HL-60 (cell line): ENCODE measurements at regions not wholly inside any gene's neighbourhood (a gene's known extent, or its start where the extent isn't known, plus 50 kb on each side); places are given as distances from the start of the nearest gene placed in this dataset.

Source experiments
- DNase-seq, 2 experiments: peaks; one replicate each; pipeline ENCODE4 v3.0.0-alpha.2; 2010 to 2020; ENCODE audit warnings: low read depth in 1 of 2, low spot score in 1 of 2
- H3K27ac ChIP-seq: fragments of 250-450 bp; sonication (Bioruptor Pico); replicated peaks from 2 replicates; pipeline ENCODE4 v1.5.1; 2020; ENCODE audit warnings: mild to moderate bottlenecking, moderate library complexity
- H3K27me3 ChIP-seq: fragments of 250-450 bp; sonication (Bioruptor Pico); 2 replicates; pipeline ENCODE4 v1.5.1; 2021; ENCODE audit warnings: mild to moderate bottlenecking, moderate library complexity; ENCODE audit not compliant: insufficient read depth, poor library complexity, severe bottlenecking
- H3K4me3 ChIP-seq: replicated peaks from 2 replicates; pipeline ENCODE4 v1.5.1; 2011; ENCODE audit warnings: mild to moderate bottlenecking, control low read depth, low read length; ENCODE audit not compliant: insufficient read depth
- GABPA ChIP-seq: IDR thresholded peaks from 2 replicates; pipeline ENCODE4 v1.6.1; 2012; ENCODE audit warnings: low read depth
- POLR2AphosphoS5 ChIP-seq: IDR thresholded peaks from 2 replicates; pipeline ENCODE4 v1.6.1; 2012; ENCODE audit warnings: low read depth
- SPI1 ChIP-seq: IDR thresholded peaks from 2 replicates; pipeline ENCODE4 v1.6.1; 2012; ENCODE audit warnings: low read depth, mild to moderate bottlenecking, borderline replicate concordance
- TF ChIP-seq, protein P1 (sequence below): IDR thresholded peaks from 2 replicates; pipeline ENCODE4 v1.6.1; 2012; ENCODE audit warnings: low read depth; ENCODE audit not compliant: insufficient replicate concordance
- TF ChIP-seq, protein P2 (sequence below): IDR thresholded peaks from one replicate; pipeline ENCODE4 v1.5.1; 2011; ENCODE audit warnings: low read length, control low read depth, inconsistent platforms; ENCODE audit not compliant: insufficient read depth

DNA sequence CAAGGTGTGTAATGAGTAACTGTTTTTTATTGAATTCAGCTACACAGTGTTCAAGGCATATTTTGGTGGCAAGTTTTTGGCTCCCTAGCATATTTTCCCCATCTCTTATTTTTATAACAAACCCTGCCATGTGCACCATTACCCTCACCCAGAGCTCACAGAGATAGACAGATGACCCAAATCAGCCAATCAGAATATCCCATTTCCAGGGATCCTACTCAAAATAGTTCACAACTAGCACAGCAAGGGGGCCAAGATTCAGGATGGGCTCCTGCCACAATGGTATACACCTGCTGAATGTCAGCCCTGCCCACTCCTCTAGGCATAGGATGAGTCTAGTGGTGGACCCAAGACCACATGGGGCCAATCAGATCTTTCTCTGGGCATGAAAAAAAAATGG lies 78.8 kb upstream of the SETMAR start:
- no peak for DNase-seq
- H3K27ac ChIP-seq = no peak overlapping the region
- TF ChIP-seq POLR2AphosphoS5 (no peak), GABPA (no peak), SPI1 (no peak)
- TF ChIP-seq, protein P1, sequence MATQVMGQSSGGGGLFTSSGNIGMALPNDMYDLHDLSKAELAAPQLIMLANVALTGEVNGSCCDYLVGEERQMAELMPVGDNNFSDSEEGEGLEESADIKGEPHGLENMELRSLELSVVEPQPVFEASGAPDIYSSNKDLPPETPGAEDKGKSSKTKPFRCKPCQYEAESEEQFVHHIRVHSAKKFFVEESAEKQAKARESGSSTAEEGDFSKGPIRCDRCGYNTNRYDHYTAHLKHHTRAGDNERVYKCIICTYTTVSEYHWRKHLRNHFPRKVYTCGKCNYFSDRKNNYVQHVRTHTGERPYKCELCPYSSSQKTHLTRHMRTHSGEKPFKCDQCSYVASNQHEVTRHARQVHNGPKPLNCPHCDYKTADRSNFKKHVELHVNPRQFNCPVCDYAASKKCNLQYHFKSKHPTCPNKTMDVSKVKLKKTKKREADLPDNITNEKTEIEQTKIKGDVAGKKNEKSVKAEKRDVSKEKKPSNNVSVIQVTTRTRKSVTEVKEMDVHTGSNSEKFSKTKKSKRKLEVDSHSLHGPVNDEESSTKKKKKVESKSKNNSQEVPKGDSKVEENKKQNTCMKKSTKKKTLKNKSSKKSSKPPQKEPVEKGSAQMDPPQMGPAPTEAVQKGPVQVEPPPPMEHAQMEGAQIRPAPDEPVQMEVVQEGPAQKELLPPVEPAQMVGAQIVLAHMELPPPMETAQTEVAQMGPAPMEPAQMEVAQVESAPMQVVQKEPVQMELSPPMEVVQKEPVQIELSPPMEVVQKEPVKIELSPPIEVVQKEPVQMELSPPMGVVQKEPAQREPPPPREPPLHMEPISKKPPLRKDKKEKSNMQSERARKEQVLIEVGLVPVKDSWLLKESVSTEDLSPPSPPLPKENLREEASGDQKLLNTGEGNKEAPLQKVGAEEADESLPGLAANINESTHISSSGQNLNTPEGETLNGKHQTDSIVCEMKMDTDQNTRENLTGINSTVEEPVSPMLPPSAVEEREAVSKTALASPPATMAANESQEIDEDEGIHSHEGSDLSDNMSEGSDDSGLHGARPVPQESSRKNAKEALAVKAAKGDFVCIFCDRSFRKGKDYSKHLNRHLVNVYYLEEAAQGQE = no peak
- TF ChIP-seq, protein P2, sequence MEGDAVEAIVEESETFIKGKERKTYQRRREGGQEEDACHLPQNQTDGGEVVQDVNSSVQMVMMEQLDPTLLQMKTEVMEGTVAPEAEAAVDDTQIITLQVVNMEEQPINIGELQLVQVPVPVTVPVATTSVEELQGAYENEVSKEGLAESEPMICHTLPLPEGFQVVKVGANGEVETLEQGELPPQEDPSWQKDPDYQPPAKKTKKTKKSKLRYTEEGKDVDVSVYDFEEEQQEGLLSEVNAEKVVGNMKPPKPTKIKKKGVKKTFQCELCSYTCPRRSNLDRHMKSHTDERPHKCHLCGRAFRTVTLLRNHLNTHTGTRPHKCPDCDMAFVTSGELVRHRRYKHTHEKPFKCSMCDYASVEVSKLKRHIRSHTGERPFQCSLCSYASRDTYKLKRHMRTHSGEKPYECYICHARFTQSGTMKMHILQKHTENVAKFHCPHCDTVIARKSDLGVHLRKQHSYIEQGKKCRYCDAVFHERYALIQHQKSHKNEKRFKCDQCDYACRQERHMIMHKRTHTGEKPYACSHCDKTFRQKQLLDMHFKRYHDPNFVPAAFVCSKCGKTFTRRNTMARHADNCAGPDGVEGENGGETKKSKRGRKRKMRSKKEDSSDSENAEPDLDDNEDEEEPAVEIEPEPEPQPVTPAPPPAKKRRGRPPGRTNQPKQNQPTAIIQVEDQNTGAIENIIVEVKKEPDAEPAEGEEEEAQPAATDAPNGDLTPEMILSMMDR = no peak
- H3K4me3 ChIP-seq = no peak overlapping the region
- H3K27me3 ChIP-seq = no peaks in the 10 kb centered on the region

DNA sequence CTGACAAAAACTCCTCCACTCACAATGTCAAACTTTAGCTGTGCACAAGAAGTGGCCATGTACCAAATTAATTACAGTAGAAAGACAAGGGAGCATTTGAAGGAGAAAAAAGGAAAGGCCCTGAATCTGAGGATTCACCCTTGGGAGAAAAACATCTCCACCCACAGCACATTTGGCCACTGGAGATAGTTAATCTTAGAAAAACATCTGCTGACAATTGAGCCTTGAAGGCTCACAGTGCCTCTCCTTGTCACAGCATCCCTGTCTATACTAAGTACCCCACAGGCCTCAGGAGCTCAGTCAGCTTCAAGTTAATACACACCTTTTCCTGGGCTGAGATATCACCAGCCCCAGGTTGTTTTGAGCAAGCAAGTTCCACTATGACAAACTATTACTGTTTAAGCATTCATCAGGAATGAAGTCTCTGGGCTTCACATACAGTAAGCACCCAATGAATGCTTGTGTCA lies 78.1 kb upstream of the SETMAR start:
- TF ChIP-seq, protein P2 = no peak
- TF ChIP-seq SPI1 (no peak), GABPA (no peak), POLR2AphosphoS5 (no peak)
- TF ChIP-seq, protein P1 = no peak
- H3K4me3 ChIP-seq = no peak overlapping the region
- DNase-seq = no peak
- H3K27me3 ChIP-seq = no peaks in the 10 kb centered on the region
- no peak overlapping the region for H3K27ac ChIP-seq

DNA sequence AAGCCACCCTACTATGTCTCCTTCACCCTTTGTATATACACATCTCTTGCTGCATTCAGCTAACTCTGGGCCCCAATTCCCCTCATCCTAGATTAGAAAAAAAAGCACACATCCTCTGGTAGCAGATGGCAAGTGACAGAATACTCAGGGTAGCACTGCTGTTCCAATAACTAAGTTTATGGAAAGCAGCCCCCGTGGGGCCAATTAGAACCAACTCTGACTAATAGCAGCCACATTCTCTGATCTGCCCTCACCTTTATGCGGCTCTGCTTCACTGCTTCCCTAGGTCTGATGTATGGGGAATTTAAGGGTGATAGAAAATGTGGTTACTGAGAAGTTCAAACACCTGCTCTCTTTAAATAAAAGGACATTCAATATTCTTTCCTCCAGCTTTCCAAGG lies 74.9 kb upstream of the SETMAR start:
- no peak overlapping the region for H3K27ac ChIP-seq
- TF ChIP-seq, protein P2 = no peak
- TF ChIP-seq GABPA (no peak), POLR2AphosphoS5 (no peak), SPI1 (no peak)
- TF ChIP-seq, protein P1 = no peak
- no peak for DNase-seq
- H3K27me3 ChIP-seq = no peaks in the 10 kb centered on the region
- no peak overlapping the region for H3K4me3 ChIP-seq
